HG02588 (cell line): ENCODE measurements at regions not wholly inside any gene's neighbourhood (a gene's known extent, or its start where the extent isn't known, plus 50 kb on each side); places are given as distances from the start of the nearest gene placed in this dataset.
"Not testable (repeated sequence)": the region's sequence is repeated elsewhere in the genome, so short reads cannot be mapped to it uniquely, and the experiment has no call there.

Experiments
- ATAC-seq: cut with Tn5 transposase; IDR thresholded peaks from one replicate; pipeline ENCODE4 v1.9.1; 2021; ENCODE audit warnings: mild to moderate bottlenecking, moderate library complexity; ENCODE audit not compliant: unreplicated experiment

- not testable (repeated sequence) for ATAC-seq
These were observed 702.7 kb upstream of the INTU start for GRCh38 chr4:126930059-126930458.

GRCh38 chr4:126935801-126936200 lies 697.0 kb upstream of the INTU start:
- ATAC-seq: no peak

GRCh38 chr4:126937342-126937741 lies 695.4 kb upstream of the INTU start:
- ATAC-seq: no peak

- no peak for ATAC-seq
These were observed 694.8 kb upstream of the INTU start for GRCh38 chr4:126937846-126938422.

- no peak for ATAC-seq
These were observed 693.4 kb upstream of the INTU start for GRCh38 chr4:126939401-126939800.

- ATAC-seq: no peak
These were observed 685.2 kb upstream of the INTU start for GRCh38 chr4:126947536-126947935.

GRCh38 chr4:126954537-126955291 lies 678.0 kb upstream of the INTU start:
- ATAC-seq: no peak

- ATAC-seq: no peak
These were observed 677.2 kb upstream of the INTU start for GRCh38 chr4:126955292-126956183.

GRCh38 chr4:126956184-126956897 lies 676.4 kb upstream of the INTU start:
- ATAC-seq: no peak

- ATAC-seq: no peak
These were observed 675.2 kb upstream of the INTU start for GRCh38 chr4:126957556-126957955.

GRCh38 chr4:126957987-126958386 lies 674.8 kb upstream of the INTU start:
- ATAC-seq: no peak

GRCh38 chr4:126958482-126958881 lies 674.3 kb upstream of the INTU start:
- no peak for ATAC-seq

- no peak for ATAC-seq
These were observed 673.6 kb upstream of the INTU start for GRCh38 chr4:126959056-126959745.

- no peak for ATAC-seq
These were observed 672.0 kb upstream of the INTU start for GRCh38 chr4:126960760-126961159.

- no peak for ATAC-seq
These were observed 671.1 kb upstream of the INTU start for GRCh38 chr4:126961661-126962060.

- ATAC-seq: no peak
These were observed 666.9 kb upstream of the INTU start for GRCh38 chr4:126965877-126966276.

GRCh38 chr4:126969360-126970235 lies 663.2 kb upstream of the INTU start:
- ATAC-seq: no peak

- ATAC-seq: no peak
These were observed 659.6 kb upstream of the INTU start for GRCh38 chr4:126973201-126973600.

GRCh38 chr4:126976850-126977632 lies 655.7 kb upstream of the INTU start:
- ATAC-seq: no peak
